Natural killer cell (primary cell): ENCODE measurements at regions not wholly inside any gene's neighbourhood (a gene's known extent, or its start where the extent isn't known, plus 50 kb on each side); places are given as distances from the start of the nearest gene placed in this dataset.

Source experiments
- ATAC-seq, 3 donors: fragments of 150-1000 bp in 2 of 3; fragments of 200-7000 bp in 1 of 3; cut with Tn5 transposase; 1 replicate in 1 of 3; 2 replicates in 2 of 3; pipeline ENCODE4 v1.10.0; 2021; ENCODE audit warnings: mild to moderate bottlenecking in 2 of 3, moderate library complexity in 2 of 3
- DNase-seq, 2 donors: peaks; one replicate each; pipeline versions ENCODE4 v3.0.0 to v3.0.0-alpha.2; 2013 to 2021; ENCODE audit warnings: mixed read lengths in 1 of 2
- H3K27ac ChIP-seq: one replicate; pipeline ENCODE4 v1.5.1; 2013; ENCODE audit warnings: mild to moderate bottlenecking, low read length
- H3K27me3 ChIP-seq: one replicate; pipeline ENCODE4 v1.6.1; 2013; ENCODE audit warnings: low read length; ENCODE audit not compliant: control insufficient read depth, insufficient read depth
- H3K36me3 ChIP-seq: one replicate; pipeline ENCODE4 v1.6.1; 2013; ENCODE audit warnings: low read length; ENCODE audit not compliant: control insufficient read depth, insufficient read depth
- H3K4me1 ChIP-seq: one replicate; pipeline ENCODE4 v1.6.1; 2013; ENCODE audit warnings: low read length; ENCODE audit not compliant: control insufficient read depth, insufficient read depth
- H3K4me3 ChIP-seq: one replicate; pipeline ENCODE4 v1.5.1; 2013; ENCODE audit warnings: low read length
- H3K9me3 ChIP-seq: one replicate; pipeline ENCODE4 v1.6.1; 2013; ENCODE audit warnings: low read length; ENCODE audit not compliant: control insufficient read depth, insufficient read depth
- H3K27ac Mint-ChIP-seq, 2 donors: one replicate each; pipeline ENCODE4 v1.8.0; 2022; ENCODE audit warnings: mild to moderate bottlenecking in 2 of 2, mixed read lengths in 2 of 2, moderate library complexity in 1 of 2
- H3K27me3 Mint-ChIP-seq, 2 donors: one replicate each; pipeline ENCODE4 v1.8.0; 2022; ENCODE audit warnings: low read depth in 2 of 2, mixed read lengths in 2 of 2
- H3K36me3 Mint-ChIP-seq: one replicate; pipeline ENCODE4 v1.8.0; 2022; ENCODE audit warnings: mixed read lengths
- H3K4me1 Mint-ChIP-seq, 2 donors: one replicate each; pipeline ENCODE4 v1.8.0; 2022; ENCODE audit warnings: mixed read lengths in 2 of 2
- H3K4me3 Mint-ChIP-seq: one replicate; pipeline ENCODE4 v1.8.0; 2022; ENCODE audit warnings: mild to moderate bottlenecking, moderate library complexity, mixed read lengths
- H3K9me3 Mint-ChIP-seq, 2 donors: one replicate each; pipeline ENCODE4 v1.8.0; 2022; ENCODE audit warnings: mixed read lengths in 2 of 2
- CTCF ChIP-seq: fragments of 200-600 bp; IDR thresholded peaks from one replicate; pipeline ENCODE4 v1.8.0; 2022; ENCODE audit warnings: antibody characterized with exemption
- WGBS: methylation state at CpG from one replicate; pipeline ENCODE4 v1.1.7; 2013; ENCODE audit warnings: missing lambda C conversion rate; ENCODE audit not compliant: insufficient coverage; 5-methylcytosine and 5-hydroxymethylcytosine counted together
- intact Hi-C: fragments of 100-400 bp; cut with micrococcal nuclease; formaldehyde crosslinking; loops from one replicate; pipeline ENCODE4 v1.14.2; 2022

GRCh38 chr4:1491328-1492141 lies 85.3 kb upstream of the NKX1-1 start:
- Histone ChIP-seq H3K36me3 (no peaks in the 10 kb centered on the region), H3K27me3 (no peaks in the 10 kb centered on the region), H3K4me3 (no peak overlapping the region), H3K27ac (no peak overlapping the region), H3K4me1 (no peaks in the 10 kb centered on the region), H3K9me3 (peaks cover 2% of the 10 kb centered on the region)
- no peak overlapping the region for H3K27ac Mint-ChIP-seq
- intact Hi-C loops = no loop called here
- H3K4me3 Mint-ChIP-seq = no peak overlapping the region
- H3K4me1 Mint-ChIP-seq = no peaks in the 10 kb centered on the region
- ATAC-seq (no peak), DNase-seq (no peak)
- 82% methylated on average over 21 of the region's 21 CpGs for WGBS
- peaks cover under 1 to 2% of the 10 kb centered on the region in 2 donors for H3K9me3 Mint-ChIP-seq
- H3K27me3 Mint-ChIP-seq = peaks cover 0 to 5% of the 10 kb centered on the region in 2 donors
- TF ChIP-seq CTCF = no peak
- no peaks in the 10 kb centered on the region for H3K36me3 Mint-ChIP-seq

- WGBS = 51% methylated on average over 32 of the region's 32 CpGs
- no peaks in the 10 kb centered on the region for H3K4me1 Mint-ChIP-seq
- H3K27ac Mint-ChIP-seq = no peak overlapping the region
- TF ChIP-seq CTCF = no peak
- Histone ChIP-seq H3K9me3 (peaks cover 8% of the 10 kb centered on the region), H3K4me1 (no peaks in the 10 kb centered on the region), H3K27ac (no peak overlapping the region), H3K4me3 (no peak overlapping the region), H3K27me3 (no peaks in the 10 kb centered on the region), H3K36me3 (no peaks in the 10 kb centered on the region)
- ATAC-seq = no peak
- intact Hi-C loops = no loop called here
- no peak for DNase-seq
- peaks cover 0 to 7% of the 10 kb centered on the region in 2 donors for H3K27me3 Mint-ChIP-seq
- H3K4me3 Mint-ChIP-seq = no peak overlapping the region
- peaks cover 2 to 5% of the 10 kb centered on the region in 2 donors for H3K9me3 Mint-ChIP-seq
- H3K36me3 Mint-ChIP-seq = peaks cover 5% of the 10 kb centered on the region
Observed at GRCh38 chr4:1490654-1491327, 84.5 kb upstream of the NKX1-1 start.

GRCh38 chr4:1490011-1490653 lies 83.9 kb upstream of the NKX1-1 start:
- H3K36me3 ChIP-seq = no peaks in the 10 kb centered on the region
- peaks cover 6 to 7% of the 10 kb centered on the region in 2 donors for H3K27me3 Mint-ChIP-seq
- 90% methylated on average over 32 of the region's 32 CpGs for WGBS
- DNase-seq (no peak), ATAC-seq (no peak)
- no peak overlapping the region for H3K27ac ChIP-seq
- intact Hi-C loops = no loop called here
- H3K27ac Mint-ChIP-seq = no peak overlapping the region
- no peak for TF ChIP-seq CTCF
- H3K36me3 Mint-ChIP-seq = peaks cover 12% of the 10 kb centered on the region
- H3K9me3 Mint-ChIP-seq = peaks cover 7 to 9% of the 10 kb centered on the region in 2 donors
- H3K4me1 Mint-ChIP-seq = no peaks in the 10 kb centered on the region
- no peak overlapping the region for H3K4me3 ChIP-seq
- H3K27me3 ChIP-seq = no peaks in the 10 kb centered on the region
- no peaks in the 10 kb centered on the region for H3K4me1 ChIP-seq
- H3K9me3 ChIP-seq = peaks cover 10% of the 10 kb centered on the region
- no peak overlapping the region for H3K4me3 Mint-ChIP-seq
